GM12873 (cell line): ENCODE measurements at regions not wholly inside any gene's neighbourhood (a gene's known extent, or its start where the extent isn't known, plus 50 kb on each side); places are given as distances from the start of the nearest gene placed in this dataset.

Experiments
- CTCF ChIP-seq: IDR thresholded peaks from 2 replicates; pipeline ENCODE4 v1.5.1; 2012; ENCODE audit warnings: low read depth, mild to moderate bottlenecking, moderate library complexity, low read length, control low read depth; ENCODE audit not compliant: insufficient read depth; ENCODE audit errors: missing control alignments

- TF ChIP-seq CTCF, result no peak
Observed at GRCh38 chr5:3068401-3068800, 316.9 kb upstream of the IRX2 start.

GRCh38 chr5:3060283-3060682 is 308.8 kb upstream of the IRX2 start:
- no peak for TF ChIP-seq CTCF

- no peak for TF ChIP-seq CTCF
Observed at GRCh38 chr5:3059488-3059887, 308.0 kb upstream of the IRX2 start.

- TF ChIP-seq CTCF, result no peak
Observed at GRCh38 chr5:3058942-3059341, 307.5 kb upstream of the IRX2 start.

- no peak for TF ChIP-seq CTCF
Observed at GRCh38 chr5:3056866-3057265, 305.4 kb upstream of the IRX2 start.

GRCh38 chr5:3051400-3051799 is 299.9 kb upstream of the IRX2 start:
- TF ChIP-seq CTCF, result no peak

GRCh38 chr5:3050863-3051262 is 299.4 kb upstream of the IRX2 start:
- TF ChIP-seq CTCF, result no peak

- no peak for TF ChIP-seq CTCF
Observed at GRCh38 chr5:3049261-3049660, 297.8 kb upstream of the IRX2 start.
